ENCODE measurements at regions not wholly inside any gene's neighbourhood (a gene's known extent, or its start where the extent isn't known, plus 50 kb on each side); places are given as distances from the start of the nearest gene placed in this dataset.

GRCh38 chr4:34721835-34722234 is 1522.5 kb downstream of the ARAP2 start:
- no peak for DNase-seq (ENCODE audit: low spot score)

GRCh38 chr4:34723605-34724004 is 1520.7 kb downstream of the ARAP2 start:
- DNase-seq (ENCODE audit: low spot score), result no peak

GRCh38 chr4:34724491-34724890 is 1519.8 kb downstream of the ARAP2 start:
- no peak for DNase-seq (ENCODE audit: low spot score)

- no peak for DNase-seq (ENCODE audit: low spot score)
These were observed 1513.2 kb downstream of the ARAP2 start for GRCh38 chr4:34731070-34731469.

- DNase-seq (ENCODE audit: low spot score), result no peak
These were observed 1512.0 kb downstream of the ARAP2 start for GRCh38 chr4:34732176-34732950.

- no peak for DNase-seq (ENCODE audit: low spot score)
These were observed 1511.0 kb downstream of the ARAP2 start for GRCh38 chr4:34733185-34733941.

- no peak for DNase-seq (ENCODE audit: low spot score)
These were observed 1477.4 kb downstream of the ARAP2 start for GRCh38 chr4:34766935-34767334.

GRCh38 chr4:34767407-34767806 is 1476.9 kb downstream of the ARAP2 start:
- no peak for DNase-seq (ENCODE audit: low spot score)

- no peak for DNase-seq (ENCODE audit: low spot score)
These were observed 1472.7 kb downstream of the ARAP2 start for GRCh38 chr4:34771632-34772031.

- DNase-seq (ENCODE audit: low spot score), result no peak
These were observed 1454.2 kb downstream of the ARAP2 start for GRCh38 chr4:34790131-34790530.

GRCh38 chr4:34791209-34791608 is 1453.1 kb downstream of the ARAP2 start:
- DNase-seq (ENCODE audit: low spot score), result no peak

GRCh38 chr4:34800953-34801352 is 1443.4 kb downstream of the ARAP2 start:
- no peak for DNase-seq (ENCODE audit: low spot score)

GRCh38 chr4:34814266-34814665 is 1430.0 kb downstream of the ARAP2 start:
- no peak for DNase-seq (ENCODE audit: low spot score)

GRCh38 chr4:34824515-34824914 is 1419.8 kb downstream of the ARAP2 start:
- no peak for DNase-seq (ENCODE audit: low spot score)

- DNase-seq (ENCODE audit: low spot score), result no peak
These were observed 1417.7 kb downstream of the ARAP2 start for GRCh38 chr4:34826660-34827059.

GRCh38 chr4:34845926-34846325 is 1398.4 kb downstream of the ARAP2 start:
- DNase-seq (ENCODE audit: low spot score), result no peak

- no peak for DNase-seq (ENCODE audit: low spot score)
These were observed 1393.9 kb downstream of the ARAP2 start for GRCh38 chr4:34850421-34850820.

- DNase-seq (ENCODE audit: low spot score), result no peak
These were observed 1393.3 kb downstream of the ARAP2 start for GRCh38 chr4:34850968-34851367.

GRCh38 chr4:34851411-34851810 is 1392.9 kb downstream of the ARAP2 start:
- no peak for DNase-seq (ENCODE audit: low spot score)

- DNase-seq (ENCODE audit: low spot score), result no peak
These were observed 1389.9 kb downstream of the ARAP2 start for GRCh38 chr4:34854451-34854850.

- no peak for DNase-seq (ENCODE audit: low spot score)
These were observed 1382.6 kb downstream of the ARAP2 start for GRCh38 chr4:34861666-34862065.

GRCh38 chr4:34878961-34879360 is 1365.4 kb downstream of the ARAP2 start:
- no peak for DNase-seq (ENCODE audit: low spot score)

- no peak for DNase-seq (ENCODE audit: low spot score)
These were observed 1364.1 kb downstream of the ARAP2 start for GRCh38 chr4:34880246-34880645.

- no peak for DNase-seq (ENCODE audit: low spot score)
These were observed 1352.4 kb downstream of the ARAP2 start for GRCh38 chr4:34891892-34892291.
